Stimulated activated CD4-positive, alpha-beta T cell treated with anti-CD3 and anti-CD28 coated beads, Interleukin-15, amount 100 ng/mL, for 48 hours (primary cell): ENCODE measurements at regions not wholly inside any gene's neighbourhood (a gene's known extent, or its start where the extent isn't known, plus 50 kb on each side); places are given as distances from the start of the nearest gene placed in this dataset.

Experiments
- DNase-seq, 2 donors: peaks; one replicate each; pipeline ENCODE4 v3.0.0-alpha.2; 2020; ENCODE audit warnings: low read depth in 2 of 2

- no peak for DNase-seq
These were observed 112.5 kb upstream of the TGFBR2 start for GRCh38 chr3:30493911-30494311.

DNA sequence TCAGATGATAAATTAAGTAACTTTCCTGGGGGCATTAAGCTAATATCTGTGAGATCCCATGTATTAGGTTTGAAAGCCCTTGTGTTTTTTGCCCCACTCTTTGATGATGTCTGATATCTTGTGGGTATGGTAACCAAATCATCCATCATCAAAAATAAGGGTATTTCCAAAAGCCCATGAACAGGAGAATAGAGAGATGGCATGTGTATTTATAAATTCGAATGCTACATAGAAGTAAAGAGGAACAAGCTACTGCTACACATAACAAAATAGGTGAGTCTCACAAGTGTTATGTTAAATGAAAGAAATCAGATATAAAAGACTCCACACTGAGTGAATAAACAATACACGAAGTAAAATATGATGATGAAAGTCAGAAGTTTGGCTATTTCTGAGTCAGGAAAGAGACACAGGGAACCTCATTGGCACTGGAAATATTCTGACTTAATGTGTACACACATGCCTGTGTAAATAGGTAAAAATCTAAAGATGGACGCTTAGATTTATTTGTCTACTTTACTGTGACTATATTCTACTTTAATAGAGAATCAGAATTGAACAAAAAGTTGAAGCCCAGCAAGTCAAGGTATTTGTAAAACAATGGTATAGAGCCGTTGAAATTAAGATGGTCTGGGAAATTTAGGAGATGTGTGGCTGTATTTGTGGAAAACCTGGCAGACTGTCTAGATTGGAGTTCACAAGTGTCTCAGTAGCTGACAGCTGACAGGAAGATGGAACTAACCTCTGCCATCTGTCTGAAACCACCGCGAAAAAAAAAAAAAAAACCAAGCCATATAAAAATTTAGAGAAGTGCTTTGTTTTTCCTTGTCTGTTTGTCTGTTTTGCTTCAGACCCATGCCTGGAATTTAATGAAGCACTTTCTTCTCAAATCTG is 111.0 kb upstream of the TGFBR2 start:
- no peak for DNase-seq

DNA sequence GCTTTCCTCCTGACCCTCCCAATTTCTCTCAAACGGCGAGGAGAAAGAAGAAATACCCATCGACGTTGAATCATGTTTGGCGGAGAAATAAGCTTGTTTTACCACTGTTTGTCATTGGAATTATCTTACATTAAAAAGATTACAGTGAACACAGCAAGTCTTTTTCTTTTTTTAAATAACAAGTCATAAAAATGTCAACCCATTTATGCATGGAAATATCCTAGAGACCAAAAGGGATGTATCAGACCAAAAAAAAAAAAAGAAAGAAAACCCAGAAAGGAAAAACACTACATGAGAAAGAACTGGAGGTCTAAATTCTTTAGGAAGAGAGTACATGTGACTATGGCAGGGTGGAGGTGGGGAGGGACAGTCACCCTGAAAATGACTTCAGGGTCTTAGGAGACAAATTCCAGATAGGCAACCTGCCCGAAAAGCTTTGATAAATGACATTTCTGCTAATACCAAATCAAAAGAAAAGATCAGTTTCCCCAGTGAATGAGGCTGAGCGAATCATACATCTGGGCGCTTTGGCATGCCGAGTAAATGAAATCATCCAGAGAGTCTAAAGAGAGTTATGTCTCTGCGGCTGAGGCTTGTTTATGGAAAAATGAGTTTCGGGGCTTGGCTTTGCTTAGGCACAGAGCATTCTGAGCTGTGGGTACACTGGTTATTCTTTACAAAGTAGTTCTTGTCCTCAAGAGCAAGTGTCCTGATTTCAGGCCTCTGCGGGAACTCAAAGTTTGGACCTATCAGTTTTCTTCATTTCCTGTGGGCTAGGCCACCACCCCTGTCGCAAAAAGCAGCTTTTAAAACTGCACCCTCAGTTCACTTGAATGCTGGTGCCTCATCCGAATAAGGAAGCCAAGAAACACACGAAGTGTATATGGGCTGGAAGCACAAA is 110.1 kb upstream of the TGFBR2 start:
- DNase-seq: no peak

GRCh38 chr3:30498587-30498967 is 107.8 kb upstream of the TGFBR2 start:
- DNase-seq: no peak

GRCh38 chr3:30500666-30501399 is 105.6 kb upstream of the TGFBR2 start:
- DNase-seq: no peak

DNA sequence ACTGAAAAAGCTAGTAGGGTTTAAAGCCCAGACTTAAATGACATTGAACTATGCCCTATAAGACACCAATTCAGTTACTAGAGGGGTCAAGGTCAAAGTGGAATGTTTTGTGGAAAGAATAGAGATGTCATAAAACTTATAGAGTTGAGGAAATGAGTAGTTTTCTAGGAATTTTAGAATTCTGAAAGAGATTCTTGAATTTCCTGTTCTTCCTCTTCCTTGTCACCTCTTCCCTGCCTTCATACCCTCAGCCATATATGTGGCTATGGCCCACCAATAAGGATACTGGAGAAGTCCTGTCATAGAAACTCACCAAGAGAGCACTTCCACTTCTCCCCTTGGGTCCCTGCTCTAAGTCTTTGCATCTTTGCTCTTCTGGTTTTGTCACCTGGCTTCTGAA is 104.9 kb upstream of the TGFBR2 start:
- no peak for DNase-seq

- no peak for DNase-seq
These were observed 104.2 kb upstream of the TGFBR2 start for GRCh38 chr3:30502051-30502741.

- no peak for DNase-seq
These were observed 103.7 kb upstream of the TGFBR2 start for GRCh38 chr3:30502742-30503073.

- DNase-seq: no peak
These were observed 103.0 kb upstream of the TGFBR2 start for GRCh38 chr3:30503446-30503845.

DNA sequence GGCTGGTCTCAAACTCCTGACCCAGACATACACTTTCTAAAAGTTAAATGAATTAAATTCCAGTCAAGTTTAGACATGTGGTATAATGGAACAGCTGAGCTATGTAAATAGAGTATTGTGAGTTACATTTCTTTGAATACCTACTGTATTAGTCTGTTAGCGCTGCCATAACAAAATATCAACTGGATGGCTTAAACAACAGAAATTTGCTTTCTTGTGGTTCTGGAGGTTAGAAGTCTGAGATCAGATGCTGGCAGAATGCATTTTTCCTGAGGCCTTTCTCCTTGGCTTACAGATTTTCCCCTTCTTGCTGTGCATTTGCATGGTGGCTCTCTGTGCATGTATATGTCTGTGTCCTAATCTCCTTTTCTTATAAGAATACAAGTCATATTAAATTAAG is 101.5 kb upstream of the TGFBR2 start:
- DNase-seq: no peak

DNA sequence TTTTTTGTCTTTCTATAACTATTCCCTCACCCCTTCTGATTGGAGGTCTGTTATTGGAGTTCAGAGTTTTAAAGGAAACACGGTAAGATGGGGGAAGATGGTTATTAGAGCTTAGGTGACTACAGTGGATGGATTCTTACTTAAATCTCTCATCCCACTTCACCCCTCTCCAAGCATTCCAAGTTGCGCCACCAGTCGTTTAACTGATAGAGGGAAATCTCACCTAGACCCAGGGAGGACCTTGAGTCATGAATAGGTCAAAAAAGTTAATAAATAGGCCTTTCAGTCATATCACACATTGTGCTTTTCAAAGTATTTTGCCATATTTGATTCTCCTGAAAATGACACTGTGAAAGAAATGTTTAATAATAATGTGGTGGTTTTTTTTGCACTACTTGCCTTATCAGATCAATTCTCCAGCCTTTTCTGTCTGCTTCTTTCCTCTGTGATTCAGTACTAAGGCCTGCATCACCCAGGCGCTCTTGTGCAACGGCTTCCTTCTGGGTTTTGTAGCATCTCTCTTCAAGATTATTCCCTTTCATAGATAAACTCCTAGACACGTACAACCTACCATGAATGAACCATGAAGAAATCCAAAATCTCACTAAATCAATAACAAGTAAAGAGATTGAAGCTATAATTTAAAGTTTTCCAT is 100.4 kb upstream of the TGFBR2 start:
- no peak for DNase-seq

GRCh38 chr3:30508339-30508738 is 98.1 kb upstream of the TGFBR2 start:
- no peak for DNase-seq

- no peak for DNase-seq
These were observed 95.8 kb upstream of the TGFBR2 start for GRCh38 chr3:30510596-30510995.

DNA sequence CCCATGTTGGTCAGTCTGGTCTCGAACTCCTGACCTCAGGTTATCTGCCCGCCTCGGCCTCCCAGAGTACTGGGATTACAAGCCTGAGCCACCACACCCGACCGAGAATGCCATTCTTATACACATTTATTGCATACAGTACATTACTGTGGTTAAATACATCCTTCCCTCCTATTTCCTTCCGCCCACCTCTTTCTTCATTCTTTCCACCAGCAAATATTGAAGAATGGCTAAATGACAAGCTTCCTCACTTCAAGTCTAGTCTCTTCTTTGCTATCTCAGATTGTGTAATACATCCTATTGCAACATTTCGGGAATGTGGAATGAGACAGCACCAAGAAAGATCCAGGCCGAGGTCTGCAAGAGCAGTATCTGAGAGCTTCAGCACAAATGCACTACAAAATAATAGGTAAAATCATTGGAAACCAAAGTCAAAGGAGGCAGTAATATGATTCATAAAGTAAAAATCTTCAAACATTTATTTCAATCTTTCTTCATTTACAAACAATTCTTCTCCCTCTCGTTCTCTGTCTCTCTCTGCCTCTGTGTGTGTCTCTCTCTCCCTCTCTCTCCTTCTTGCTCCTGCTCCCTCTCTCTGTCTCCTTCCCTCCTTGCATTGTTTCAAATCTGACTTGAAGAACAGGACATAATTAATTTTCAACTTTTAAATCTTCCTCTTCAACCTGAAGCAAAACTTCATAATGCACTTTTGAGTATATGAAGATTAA is 94.7 kb upstream of the TGFBR2 start:
- no peak for DNase-seq

GRCh38 chr3:30512576-30512975 is 93.8 kb upstream of the TGFBR2 start:
- DNase-seq: no peak

- no peak for DNase-seq
These were observed 92.8 kb upstream of the TGFBR2 start for GRCh38 chr3:30513374-30514152.

DNA sequence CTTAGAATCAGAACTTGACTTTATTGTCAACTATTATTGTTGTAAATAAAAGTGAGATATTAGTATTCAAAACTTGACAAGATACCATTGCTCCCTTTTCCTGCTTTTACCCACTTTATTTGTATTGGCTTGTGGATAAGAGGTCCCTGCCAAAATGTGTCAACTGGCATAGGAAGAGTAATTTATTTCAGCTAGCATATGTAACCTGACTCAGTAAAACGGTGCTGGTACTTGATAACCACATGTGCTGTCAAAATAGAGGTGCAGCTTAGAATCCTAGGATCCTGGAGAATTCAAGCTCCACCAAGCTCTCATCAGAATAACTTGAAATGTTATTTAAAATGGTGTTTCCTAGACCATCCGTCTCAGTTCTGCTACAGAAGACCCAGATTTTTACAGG is 90.2 kb upstream of the TGFBR2 start:
- no peak for DNase-seq

DNA sequence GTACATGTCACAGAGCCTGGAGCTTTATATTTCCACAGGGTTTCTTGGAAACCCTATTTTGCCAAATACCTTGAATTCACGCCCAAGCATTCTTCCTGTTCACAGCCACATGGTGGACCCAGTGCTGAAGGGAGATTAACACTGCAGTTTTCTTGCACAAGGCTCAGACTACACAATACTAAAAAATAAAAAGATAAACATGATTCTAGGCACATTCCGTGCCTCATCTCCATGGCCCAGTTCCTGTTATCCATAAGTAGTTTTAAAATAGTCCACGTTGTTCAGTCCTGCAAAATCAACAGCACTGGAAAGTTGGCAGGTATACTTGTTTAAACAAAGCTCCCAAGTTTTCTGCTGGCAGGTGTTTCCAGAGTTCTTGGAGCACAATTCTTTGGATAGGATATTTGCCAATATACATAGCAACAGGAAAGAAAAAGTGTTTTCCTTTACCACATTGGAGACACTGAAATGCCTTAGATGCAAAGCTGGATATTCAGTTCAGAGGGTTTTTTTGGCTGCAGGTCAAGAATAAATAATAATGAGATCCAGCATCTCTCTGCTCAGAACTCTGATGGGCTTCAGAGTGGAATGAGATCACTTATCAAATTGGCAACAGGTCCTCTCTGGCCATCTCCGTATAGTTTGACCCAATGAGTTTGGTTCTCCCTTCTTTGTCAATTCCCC is 88.1 kb upstream of the TGFBR2 start:
- no peak for DNase-seq

- no peak for DNase-seq
These were observed 87.5 kb upstream of the TGFBR2 start for GRCh38 chr3:30518872-30519271.
